ENCODE measurements at regions not wholly inside any gene's neighbourhood (a gene's known extent, or its start where the extent isn't known, plus 50 kb on each side); places are given as distances from the start of the nearest gene placed in this dataset.
"Not testable (repeated sequence)": the region's sequence is repeated elsewhere in the genome, so short reads cannot be mapped to it uniquely, and the experiment has no call there.

DNA sequence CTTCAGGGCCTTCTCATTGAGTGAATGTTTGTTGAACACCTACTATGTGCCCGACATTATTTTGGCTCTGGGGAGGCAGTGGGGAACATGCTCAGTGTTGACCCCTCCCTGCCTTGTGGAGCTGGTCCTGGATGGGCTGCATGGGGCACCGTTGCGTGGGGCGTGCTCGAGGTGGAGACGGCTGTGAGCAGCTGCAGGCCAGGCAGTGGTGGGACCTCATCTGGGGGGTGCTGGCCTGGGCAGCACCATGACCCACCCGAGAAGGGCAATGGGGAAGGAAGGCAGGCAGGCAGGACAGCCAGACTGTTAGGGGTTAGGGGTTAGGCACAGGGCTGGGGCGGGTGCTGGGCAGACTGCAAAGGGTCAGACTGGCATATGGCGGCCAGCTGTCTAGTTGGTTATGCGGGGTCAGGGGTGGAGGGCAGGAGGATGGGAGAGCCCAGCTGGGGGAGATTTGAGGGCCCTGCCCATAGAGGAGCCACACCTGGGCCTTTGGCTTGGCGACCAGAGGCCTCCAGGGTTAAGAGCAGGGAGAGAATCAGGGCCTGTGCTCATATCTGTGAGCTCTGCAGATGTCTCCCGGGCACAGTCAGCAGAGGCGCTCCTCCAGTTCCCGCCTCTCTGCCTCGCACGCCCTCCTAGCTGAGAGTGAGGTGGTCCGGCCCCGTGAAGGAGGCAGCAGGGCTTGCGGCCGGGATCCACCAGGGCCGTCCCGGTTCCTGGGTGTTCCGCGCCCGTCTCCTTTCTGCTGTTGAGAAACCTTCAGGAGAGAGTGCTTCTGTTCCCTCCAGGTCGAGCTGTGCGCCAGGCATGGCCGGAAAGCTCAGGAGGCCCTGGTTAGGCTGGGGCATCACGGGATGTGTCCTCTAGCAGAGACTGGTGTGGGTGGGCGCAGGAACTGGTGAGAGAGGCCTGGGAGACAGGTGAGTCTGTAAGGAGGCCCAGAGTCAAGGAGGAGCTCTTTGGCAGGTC is 73.3 kb downstream of the RGS12 start:
- DNase-seq, result no peak

- DNase-seq, result no peak
Observed at GRCh38 chr4:3366893-3367775, 74.3 kb downstream of the RGS12 start.

- no peak for DNase-seq
Observed at GRCh38 chr4:3367866-3368265, 73.9 kb upstream of the HGFAC start.

GRCh38 chr4:3368334-3368733 is 73.4 kb upstream of the HGFAC start:
- no peak for DNase-seq

DNA sequence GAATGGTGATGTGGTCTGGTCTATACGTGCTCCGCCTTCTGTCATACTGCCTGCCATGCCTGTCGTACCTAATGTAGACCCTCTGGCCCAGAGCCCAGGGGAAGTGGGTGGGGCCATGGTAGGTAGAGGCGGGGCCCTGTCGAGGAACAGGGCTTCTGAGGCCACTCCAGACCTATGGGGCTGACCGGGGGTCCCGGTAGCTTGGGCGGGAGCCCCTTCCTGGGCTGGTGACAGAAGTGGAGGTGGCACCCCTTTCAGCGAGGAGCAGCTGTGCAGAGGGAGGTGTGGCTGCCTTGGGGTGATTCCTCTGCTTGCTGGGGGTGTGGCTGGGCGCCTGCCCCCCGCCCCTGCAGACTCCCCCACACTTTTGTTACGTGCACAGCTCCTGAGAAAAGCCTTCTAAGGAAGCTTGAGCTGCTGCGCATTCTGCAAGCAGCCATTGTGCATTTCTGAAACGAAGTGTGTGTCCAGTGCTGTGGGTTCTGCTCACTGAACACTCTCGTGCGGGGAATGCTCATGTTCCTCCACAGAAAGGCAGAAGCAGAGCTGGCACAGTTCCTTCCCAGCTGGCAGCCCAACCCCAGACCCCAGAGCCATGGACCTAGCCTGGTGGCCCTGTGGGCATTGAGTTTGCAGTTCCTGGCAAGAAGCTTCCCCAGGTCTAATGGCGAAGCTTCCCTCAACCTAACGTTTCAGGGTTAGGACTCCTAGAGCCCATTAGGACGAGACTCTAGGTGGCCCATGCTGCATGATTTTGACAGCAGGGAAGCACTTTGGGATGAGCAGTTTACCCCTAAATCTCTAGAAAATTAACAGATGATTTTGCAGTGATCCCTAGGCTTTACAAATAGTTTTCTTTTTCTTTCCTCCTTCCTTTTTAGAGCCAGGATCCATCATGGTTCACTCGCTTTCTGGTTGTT is 72.7 kb upstream of the HGFAC start:
- peak; percentile 15 to 30 for DNase-seq

DNA sequence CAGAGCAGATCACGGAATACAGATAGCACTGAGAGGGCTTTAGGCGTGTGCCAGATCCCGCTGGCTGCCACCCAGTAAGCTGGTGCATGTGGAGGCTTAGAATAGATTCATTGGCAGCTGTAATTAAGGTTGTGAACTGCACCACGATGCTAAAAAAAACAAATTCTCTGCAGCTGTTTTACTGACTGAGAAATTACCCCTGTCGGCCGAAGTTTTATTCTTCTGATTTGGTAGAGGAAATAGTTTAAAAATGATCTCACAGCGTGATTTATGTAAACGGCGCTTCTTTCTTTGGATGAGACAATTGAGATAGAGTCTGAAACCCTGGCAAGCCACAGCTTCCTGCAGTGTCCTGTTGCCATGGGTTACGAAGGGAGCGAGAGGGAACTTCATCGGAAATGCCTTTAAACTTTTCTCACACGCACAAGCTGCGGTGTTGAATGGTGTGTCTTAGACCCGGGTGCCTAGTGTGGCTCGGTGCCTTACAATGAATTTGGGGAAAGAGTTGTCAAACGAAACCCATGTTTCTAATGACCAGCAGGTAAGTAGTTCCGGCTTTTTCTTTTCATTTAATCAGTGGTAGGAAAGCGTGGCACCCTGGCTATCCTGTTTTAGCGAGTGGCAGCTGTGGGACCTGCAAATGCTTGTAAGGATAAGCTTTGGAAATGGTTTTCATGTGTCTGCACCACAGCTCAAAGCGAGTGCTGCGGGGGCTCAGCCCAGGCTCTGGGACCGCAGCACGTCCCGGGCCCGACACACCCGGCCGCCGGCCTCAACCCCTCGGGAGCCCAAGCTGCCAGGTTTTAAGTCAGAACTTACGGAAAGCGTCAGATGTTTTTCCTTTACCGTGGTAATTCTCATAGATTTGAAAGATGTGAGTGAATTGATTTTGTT is 71.7 kb upstream of the HGFAC start:
- peak; percentile 66 to 87 for DNase-seq

DNA sequence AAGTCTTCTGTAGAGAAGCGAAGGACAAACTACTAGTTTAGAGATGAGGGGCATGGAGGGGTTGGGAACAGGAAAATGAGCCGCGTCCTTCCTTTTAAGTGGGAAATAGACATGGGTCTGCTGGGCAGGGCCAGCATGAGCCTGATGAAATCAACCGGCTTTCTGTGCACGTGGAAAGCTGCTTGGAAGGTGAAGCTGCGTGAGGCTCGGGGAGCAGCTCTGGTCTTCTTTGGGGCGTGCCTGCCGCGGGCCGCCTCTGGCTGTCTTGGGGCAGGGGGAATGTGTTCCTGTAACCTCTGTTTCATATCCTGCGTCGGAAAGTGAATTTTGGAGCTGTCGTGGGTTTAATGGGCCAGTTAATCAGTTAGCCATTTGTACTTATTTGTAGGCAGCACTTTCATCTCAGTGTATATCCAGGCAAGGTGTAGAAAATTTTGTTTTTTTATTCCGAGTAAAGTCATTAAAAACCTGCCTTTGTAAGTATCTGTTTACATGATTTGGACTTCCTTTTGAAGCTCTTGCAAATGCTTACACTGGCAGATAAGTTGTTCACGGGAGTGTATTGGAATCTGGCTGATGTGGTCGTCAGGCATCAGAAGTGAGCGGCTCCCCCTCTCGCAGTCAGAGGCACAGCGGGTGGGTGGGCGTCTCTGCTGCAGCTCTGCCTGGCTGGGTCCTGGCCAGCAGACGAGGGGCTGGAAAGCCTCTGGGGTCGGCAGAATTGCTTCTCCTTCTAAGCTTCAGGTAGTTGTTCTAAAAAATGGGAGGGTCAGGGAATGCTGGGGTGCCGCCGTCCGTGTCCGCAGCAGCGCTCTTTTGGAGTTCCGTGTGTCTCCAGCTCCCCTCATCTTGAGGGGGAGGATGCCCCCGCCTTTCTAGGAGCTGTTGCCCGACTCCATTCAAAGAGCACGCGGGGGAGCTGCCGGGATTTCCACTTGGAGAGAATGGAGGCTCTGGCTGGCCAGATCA is 70.5 kb upstream of the HGFAC start:
- DNase-seq, result no peak

DNA sequence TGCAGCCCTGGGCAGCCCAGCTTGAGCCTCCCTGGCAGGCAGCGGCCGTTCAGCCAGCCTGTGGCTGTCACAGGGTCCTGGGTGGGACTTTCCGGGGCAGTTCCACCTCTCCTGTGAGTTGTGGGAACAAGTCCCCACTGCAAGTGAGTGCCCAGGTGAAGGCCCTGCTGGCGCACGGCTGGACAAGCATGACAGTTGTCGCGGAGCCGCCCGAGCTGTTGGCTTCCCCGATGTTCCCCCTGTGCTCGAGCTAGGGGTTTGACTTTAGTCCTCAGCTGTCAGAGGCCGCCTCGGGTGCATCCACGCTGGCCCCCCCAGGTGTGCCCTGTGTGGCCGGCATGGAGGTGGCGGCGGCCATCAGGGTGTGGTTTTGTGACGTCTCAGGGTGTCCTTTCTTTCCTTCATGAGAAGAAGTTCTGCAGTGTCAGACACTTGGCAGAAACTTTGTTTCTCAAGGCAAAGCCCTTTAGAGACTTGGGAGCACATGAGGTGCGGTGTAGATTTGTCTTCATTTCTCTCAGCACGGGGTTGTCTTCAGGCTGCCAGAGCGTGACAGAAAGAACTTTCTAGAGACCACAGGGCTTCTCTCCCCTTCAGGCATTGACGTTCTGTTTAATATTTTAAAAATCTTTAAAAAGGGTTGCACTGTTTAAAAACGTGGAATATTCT is 69.4 kb upstream of the HGFAC start:
- no peak for DNase-seq

GRCh38 chr4:3372933-3373465 is 68.8 kb upstream of the HGFAC start:
- DNase-seq, result no peak

DNA sequence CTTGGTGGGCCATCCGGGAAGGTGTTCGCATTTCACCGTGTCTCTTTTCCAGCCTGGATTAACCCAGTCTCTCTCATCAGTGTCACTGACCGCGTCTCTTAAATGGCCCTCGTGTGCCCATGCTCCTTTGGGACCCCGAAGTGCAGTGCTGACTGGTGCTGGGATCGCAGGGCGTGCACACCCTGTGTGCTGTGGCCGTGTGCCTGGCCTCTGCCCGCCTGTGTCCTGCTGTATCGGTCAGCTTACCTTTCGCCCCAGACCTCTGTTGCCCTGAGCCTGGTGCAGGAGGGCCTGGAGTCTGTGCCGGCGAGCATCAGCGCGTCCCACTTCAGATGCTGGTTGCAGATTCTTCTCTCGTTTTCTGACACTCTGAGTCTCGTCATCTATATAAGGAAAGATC is 68.3 kb upstream of the HGFAC start:
- DNase-seq, result no peak

DNA sequence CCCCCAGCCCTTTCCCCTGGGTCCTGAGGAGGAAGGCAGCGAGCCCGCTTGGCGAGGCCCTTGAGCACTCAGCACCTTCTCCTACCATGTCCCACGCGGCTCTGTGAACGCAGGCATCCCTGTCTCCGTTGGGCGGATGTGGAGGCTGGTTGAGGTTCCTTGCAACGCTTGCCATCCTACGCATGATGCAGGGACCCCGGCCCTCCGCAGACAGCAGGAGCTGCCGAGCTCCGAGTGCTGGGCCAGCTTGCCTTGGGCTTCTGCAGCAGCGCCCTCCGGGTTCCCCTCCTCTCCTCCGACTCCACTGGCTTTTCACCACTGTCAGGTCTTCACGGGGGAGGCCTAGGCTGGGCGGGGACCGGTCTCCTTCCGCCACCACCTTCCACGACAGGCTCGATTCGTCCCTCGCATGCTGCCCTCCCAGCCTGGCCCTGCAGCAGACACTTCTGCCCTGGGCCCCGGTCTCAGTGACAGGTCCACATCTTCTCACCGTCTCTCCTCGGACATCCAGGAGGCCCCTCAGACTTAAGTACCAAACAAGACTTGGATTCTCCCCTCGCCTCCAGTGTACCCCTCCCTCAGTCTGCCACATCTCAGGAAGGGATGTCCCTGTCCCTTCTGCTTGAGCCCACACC is 67.6 kb upstream of the HGFAC start:
- DNase-seq, result no peak

DNA sequence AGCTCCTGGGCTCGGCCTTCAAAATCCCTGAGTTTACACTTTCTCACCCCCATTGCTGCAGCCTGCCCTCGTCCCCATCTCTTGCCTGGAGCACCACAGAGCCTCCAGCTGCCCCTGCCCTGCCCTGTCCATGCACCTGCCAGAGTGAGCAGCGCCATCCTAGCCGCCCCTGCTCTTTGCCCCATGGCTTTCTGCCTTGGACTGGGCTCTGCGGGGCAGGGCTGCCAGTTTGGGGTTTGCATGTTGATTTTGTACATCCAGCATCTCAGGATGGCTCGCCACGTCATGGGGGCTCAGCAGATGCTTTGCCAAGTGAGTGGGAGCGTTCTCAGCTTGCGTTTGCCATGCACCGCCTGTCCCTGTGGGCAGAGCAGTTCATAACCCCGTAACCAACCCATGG is 67.1 kb upstream of the HGFAC start:
- no peak for DNase-seq

DNA sequence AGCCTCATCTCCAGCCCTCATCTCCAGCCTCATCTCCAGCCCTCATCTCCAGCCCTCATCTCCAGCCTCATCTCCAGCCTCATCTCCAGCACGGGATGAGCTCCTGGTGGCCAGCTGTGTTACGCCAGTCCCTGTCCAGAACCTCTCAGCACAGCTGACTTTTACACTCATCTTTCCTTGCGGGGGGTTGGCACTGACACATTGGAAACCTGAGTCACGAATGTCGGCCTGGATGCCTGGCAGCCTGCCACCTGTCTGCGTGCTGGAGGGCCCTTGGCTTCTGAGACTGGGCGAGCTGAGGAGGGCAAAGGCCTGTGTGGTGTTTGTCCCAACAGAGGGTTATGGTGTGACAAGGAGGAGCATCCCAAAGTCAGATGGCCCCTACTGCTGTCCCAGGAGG is 66.1 kb upstream of the HGFAC start:
- DNase-seq, result no peak

GRCh38 chr4:3376266-3376665 is 65.5 kb upstream of the HGFAC start:
- no peak for DNase-seq

GRCh38 chr4:3377557-3377956 is 64.2 kb upstream of the HGFAC start:
- no peak for DNase-seq

- DNase-seq, result not testable (repeated sequence)
Observed at GRCh38 chr4:3380336-3380735, 61.4 kb upstream of the HGFAC start.

DNA sequence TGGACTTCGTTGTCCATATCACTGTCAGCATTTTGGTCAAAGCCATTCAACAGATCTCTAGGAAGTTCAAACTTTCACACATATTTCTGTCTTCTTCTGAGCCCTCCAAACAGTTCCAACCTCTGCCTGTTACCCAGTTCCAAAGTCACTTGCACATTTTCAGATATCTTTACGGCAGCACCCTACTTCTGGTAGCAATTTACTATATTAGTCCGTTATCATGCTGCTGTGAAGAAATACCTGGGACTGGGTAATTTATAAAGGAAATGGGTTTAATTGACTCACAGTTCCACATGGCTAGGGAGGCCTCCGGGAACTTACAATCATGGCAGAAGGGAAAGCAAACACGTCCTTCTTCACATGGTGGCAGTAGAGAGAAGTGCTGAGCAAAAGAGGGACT is 60.6 kb upstream of the HGFAC start:
- not testable (repeated sequence) for DNase-seq

GRCh38 chr4:3382251-3382650 is 59.5 kb upstream of the HGFAC start:
- DNase-seq, result no peak

DNA sequence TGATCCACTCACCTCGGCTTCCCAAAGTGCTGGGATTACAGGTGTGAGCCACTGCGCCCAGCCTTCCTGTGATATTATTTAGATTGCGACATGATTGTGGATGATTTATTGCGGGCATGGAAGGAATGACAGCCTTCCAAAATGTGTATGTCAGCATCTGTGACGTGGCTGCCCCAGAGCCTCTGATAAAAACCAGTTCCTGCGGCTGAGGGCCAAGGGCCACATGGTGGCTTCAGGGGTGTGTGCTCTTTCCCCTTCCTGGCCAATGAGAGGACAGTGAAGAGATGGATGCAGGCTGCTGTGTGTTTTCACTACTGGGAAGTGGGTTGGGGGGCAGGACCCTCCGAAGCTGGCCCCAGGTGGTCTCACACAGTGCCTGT is 57.4 kb upstream of the HGFAC start:
- no peak for DNase-seq

Measured in NCI-H2081 (cell line).